Right ventricle myocardium superior (tissue), 1 donor: ENCODE measurements at regions not wholly inside any gene's neighbourhood (a gene's known extent, or its start where the extent isn't known, plus 50 kb on each side); places are given as distances from the start of the nearest gene placed in this dataset.

ENCODE experiments used
- ATAC-seq: fragments of 200-7000 bp; cut with Tn5 transposase; one replicate; pipeline ENCODE4 v1.9.1; 2020; ENCODE audit warnings: mild to moderate bottlenecking; ENCODE audit not compliant: poor library complexity
- DNase-seq: peaks from one replicate; pipeline ENCODE4 v3.0.0-alpha.2; 2020
- intact Hi-C: fragments of 100-400 bp; cut with DNase I; formaldehyde crosslinking; loops from one replicate; pipeline ENCODE4 v1.11.2; 2022
- donor health status: DM: no; HTN: yes; CAD: no; lungs with severe emphysema.

GRCh38 chr10:110409488-110409887, 88.2 kb upstream of the DUSP5 start:
- intact Hi-C loops = no loop called here
- no peak for DNase-seq
- ATAC-seq = no peak

- DNase-seq (no peak), ATAC-seq (no peak)
- intact Hi-C loops = no loop called here
Measured at GRCh38 chr10:110409926-110410325, 87.8 kb upstream of the DUSP5 start.

- intact Hi-C loops = no loop called here
- ATAC-seq = no peak
- DNase-seq = peak; percentile 49
Measured at GRCh38 chr10:110410329-110411046, 87.2 kb upstream of the DUSP5 start.

GRCh38 chr10:110411047-110411410, 86.7 kb upstream of the DUSP5 start:
- intact Hi-C loops = no loop called here
- peak; percentile 38 for ATAC-seq

GRCh38 chr10:110413049-110413783, 84.5 kb upstream of the DUSP5 start:
- intact Hi-C loops = no loop called here
- no peak for ATAC-seq
- DNase-seq = no peak

More at GRCh38 chr10:110411047-110411410, 86.7 kb upstream of the DUSP5 start:
- peak; percentile 56 for DNase-seq

- no peak for ATAC-seq
- no peak for DNase-seq
- intact Hi-C loops = no loop called here
Measured at GRCh38 chr10:110413903-110414547, 83.7 kb upstream of the DUSP5 start.

- intact Hi-C loops = no loop called here
- no peak for DNase-seq
- ATAC-seq = peak; percentile 16
Measured at GRCh38 chr10:110414548-110415309, 83.0 kb upstream of the DUSP5 start.

GRCh38 chr10:110415809-110416208, 81.9 kb upstream of the DUSP5 start:
- DNase-seq = no peak
- intact Hi-C loops = no loop called here
- ATAC-seq = peak; percentile 83

GRCh38 chr10:110416776-110417711, 80.7 kb upstream of the DUSP5 start:
- ATAC-seq (no peak), DNase-seq (no peak)
- intact Hi-C loops = no loop called here

- DNase-seq = no peak
- no peak for ATAC-seq
- intact Hi-C loops = no loop called here
Measured at GRCh38 chr10:110418218-110418617, 79.5 kb upstream of the DUSP5 start.

GRCh38 chr10:110419265-110419664, 78.4 kb upstream of the DUSP5 start:
- intact Hi-C loops = no loop called here
- DNase-seq (no peak), ATAC-seq (no peak)

GRCh38 chr10:110420401-110421193, 77.1 kb upstream of the DUSP5 start:
- intact Hi-C loops = no loop called here
- DNase-seq (peak; percentile 51), ATAC-seq (peak; percentile 4)

- DNase-seq = no peak
- intact Hi-C loops = no loop called here
- ATAC-seq = no peak
Measured at GRCh38 chr10:110421512-110422138, 76.1 kb upstream of the DUSP5 start.

- DNase-seq (no peak), ATAC-seq (no peak)
- intact Hi-C loops = no loop called here
Measured at GRCh38 chr10:110422548-110422947, 75.2 kb upstream of the DUSP5 start.

GRCh38 chr10:110423650-110424049, 74.1 kb upstream of the DUSP5 start:
- DNase-seq = no peak
- peak; percentile 15 for ATAC-seq
- intact Hi-C loops = no loop called here

- DNase-seq (no peak), ATAC-seq (no peak)
- intact Hi-C loops = no loop called here
Measured at GRCh38 chr10:110425684-110426293, 71.9 kb upstream of the DUSP5 start.
